ENCODE measurements at regions not wholly inside any gene's neighbourhood (a gene's known extent, or its start where the extent isn't known, plus 50 kb on each side); places are given as distances from the start of the nearest gene placed in this dataset.

- DNase-seq (ENCODE audit: low spot score): no peak
Observed at GRCh38 chr14:82138431-82138830, 604.8 kb upstream of the SEL1L start.

GRCh38 chr14:82146846-82147245 lies 613.2 kb upstream of the SEL1L start:
- no peak for DNase-seq (ENCODE audit: low spot score)

- DNase-seq (ENCODE audit: low spot score): no peak
Observed at GRCh38 chr14:82153689-82154088, 620.0 kb upstream of the SEL1L start.

DNA sequence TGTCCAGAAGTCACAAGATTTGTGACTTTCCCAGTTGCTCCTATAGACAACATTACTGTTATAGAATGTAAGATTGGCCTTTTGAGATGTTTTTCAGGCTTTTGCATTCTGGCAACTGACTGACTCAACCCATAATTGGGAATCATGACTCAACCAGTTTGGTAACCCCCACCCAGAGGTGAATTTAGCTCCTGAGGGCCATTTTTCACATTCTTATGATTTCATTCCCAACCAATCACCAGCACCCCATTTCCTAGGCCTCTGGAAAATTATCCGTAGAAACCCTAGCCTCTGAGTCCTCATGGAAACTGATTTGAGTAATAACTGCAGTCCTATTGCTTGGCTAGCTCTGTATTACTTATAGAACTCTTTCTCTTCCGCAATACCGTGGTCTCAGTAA lies 626.0 kb upstream of the SEL1L start:
- DNase-seq (ENCODE audit: low spot score): no peak

GRCh38 chr14:82180139-82180538 lies 646.5 kb upstream of the SEL1L start:
- DNase-seq (ENCODE audit: low spot score): no peak

DNA sequence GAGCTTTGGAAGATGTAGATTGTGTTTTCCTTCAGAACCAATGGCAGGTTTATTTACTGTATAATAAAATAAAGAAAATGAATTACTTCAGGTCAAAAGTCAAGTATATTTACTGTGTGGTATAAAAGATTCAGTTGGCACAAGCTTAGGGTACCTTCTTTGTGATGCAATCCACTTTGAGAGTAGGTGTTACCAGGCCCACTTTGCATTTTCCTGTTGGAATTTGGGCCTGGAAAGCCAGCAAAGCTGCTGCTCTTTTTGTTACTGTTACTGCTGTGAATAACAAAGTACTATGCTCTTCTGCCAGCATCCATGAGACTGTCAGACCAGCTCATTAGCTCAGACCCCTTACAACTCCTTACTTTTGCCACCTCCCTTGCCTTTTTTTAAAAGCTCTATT lies 649.0 kb upstream of the SEL1L start:
- DNase-seq (ENCODE audit: low spot score): no peak

GRCh38 chr14:82190742-82191141 lies 657.1 kb upstream of the SEL1L start:
- DNase-seq (ENCODE audit: low spot score): no peak

- no peak for DNase-seq (ENCODE audit: low spot score)
Observed at GRCh38 chr14:82192387-82192786, 658.7 kb upstream of the SEL1L start.

DNA sequence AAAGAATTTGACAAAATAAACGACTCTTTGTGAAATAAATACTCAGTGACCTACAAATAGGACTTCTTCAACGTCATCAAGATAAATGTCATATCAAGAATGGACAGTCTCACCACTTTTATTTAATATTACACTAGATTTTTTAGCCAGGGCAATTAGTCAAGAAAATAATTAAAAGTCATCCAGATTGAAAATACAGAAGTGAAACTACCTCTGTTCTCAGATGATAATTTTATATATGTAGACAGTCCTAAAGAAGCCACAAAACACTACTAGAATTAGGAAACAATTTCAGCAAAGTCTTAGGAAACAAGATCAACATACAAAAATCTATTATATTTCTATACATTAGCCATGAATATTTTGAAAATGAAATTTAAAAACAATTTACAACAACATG lies 689.6 kb upstream of the SEL1L start:
- no peak for DNase-seq (ENCODE audit: low spot score)

DNA sequence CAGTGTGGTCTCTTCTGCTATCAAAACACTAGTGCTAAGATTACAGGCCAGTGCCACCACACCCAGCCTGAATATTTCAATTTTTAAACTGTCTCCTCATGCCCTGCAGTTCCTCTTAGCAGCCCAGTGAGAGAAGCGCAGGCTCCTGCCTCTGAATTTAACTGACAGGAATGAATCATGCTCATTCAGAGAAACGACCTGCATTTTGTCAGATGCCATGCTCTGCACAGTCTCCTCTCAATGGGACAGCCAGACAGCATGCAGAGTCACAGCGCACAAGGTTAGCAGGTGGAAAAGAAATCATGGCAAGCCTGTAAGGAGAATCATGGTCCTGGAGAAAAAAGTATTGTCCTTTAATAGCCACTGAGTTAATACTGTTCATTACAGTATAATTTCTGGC lies 691.0 kb upstream of the SEL1L start:
- DNase-seq (ENCODE audit: low spot score): no peak

DNA sequence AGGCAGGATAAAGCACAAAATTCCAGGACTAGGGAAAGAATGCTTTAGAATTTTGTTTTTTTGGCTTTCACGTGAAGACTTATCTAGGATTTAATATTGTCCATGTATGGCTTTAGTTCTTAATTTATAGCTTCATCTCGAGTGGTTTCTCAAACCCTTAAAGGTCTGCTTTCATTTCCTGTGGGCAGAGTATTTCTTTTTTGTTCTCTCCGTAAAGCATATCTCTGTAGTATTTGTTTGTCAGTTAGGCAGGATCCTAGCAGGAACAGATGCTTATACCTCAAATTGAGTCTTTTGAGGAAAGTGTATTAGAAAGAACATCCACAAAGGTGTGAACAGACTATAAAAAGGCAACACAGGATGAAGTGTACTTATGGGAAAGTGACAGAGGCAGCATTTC lies 697.1 kb upstream of the SEL1L start:
- DNase-seq (ENCODE audit: low spot score): no peak

DNA sequence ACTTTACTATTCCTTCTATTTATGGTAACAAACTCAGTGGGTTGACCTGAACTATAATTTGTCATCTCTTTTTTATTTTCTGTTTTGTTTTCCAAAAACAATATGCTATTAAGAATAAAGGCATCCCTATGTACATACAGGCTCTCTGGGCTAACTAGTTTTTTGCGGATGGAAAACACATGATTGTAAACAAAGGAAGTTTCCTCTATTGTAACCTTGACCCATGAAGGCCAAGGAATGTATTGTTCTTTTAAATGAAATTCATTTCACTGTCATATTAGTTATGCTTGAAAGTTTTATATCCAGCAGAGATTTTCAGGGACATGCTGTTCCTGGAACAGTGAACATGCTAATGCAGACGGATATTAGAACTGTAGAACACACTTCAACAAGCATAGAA lies 705.0 kb upstream of the SEL1L start:
- no peak for DNase-seq (ENCODE audit: low spot score)

GRCh38 chr14:82239223-82239622 lies 705.6 kb upstream of the SEL1L start:
- no peak for DNase-seq (ENCODE audit: low spot score)

- no peak for DNase-seq (ENCODE audit: low spot score)
Observed at GRCh38 chr14:82244791-82245190, 711.1 kb upstream of the SEL1L start.

DNA sequence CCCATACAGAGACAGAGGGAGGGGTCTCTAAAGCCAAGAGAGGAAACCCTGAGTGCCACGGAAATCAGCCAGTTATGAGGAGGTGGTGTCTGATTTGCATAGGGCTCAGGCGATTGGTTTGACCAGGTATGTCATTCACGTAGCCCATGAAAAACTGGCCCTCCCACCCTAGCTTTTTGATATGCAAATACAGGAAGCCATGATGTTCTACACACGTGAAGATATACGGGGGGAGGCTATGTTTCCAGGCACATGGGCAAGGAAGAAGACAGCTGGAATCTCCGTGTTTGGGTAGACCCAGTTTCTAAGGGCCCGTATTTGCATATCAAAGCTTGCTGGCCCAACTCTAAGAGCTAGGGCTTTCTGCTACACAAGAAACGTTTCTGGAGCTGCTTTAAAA lies 717.8 kb upstream of the SEL1L start:
- no peak for DNase-seq (ENCODE audit: low spot score)

DNA sequence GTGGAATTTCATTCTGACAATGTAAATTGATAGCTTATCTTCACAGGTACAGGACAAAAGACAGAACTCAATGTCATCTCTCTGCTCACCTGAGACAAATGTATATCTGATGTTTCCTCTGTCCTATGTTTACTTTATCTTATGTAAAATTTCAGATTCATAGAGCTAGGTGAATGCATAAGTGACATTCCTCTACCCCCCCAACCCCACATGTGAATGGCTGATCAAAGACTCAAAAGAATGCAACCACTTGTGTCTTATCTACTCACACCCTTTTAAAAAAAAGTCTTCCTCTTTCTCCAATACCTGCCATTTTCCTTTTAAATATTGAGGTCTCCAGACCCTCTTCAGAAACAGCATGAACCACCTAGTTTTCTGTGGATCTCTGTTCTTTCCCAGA lies 736.6 kb upstream of the SEL1L start:
- DNase-seq (ENCODE audit: low spot score): no peak

DNA sequence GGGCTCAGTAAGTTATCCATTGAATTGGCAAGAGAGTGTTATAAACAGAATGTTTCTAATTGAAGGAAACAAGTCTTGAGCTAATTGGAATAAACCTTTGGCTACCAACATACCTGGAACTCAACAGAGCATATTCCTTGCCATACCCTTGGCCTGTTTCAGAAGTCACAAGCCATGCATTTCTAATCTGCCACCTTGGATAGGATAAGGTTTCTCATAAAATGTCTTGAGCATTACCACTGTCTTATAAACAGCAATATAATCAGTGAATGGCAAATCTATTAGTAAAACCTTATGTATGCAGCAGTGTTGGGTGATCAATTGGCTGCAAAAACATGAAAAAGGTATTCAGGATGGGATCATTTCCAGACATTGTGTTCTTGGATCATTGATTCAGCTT lies 765.2 kb upstream of the SEL1L start:
- DNase-seq (ENCODE audit: low spot score): no peak

- no peak for DNase-seq (ENCODE audit: low spot score)
Observed at GRCh38 chr14:82309199-82309598, 775.5 kb upstream of the SEL1L start.

- DNase-seq (ENCODE audit: low spot score): no peak
Observed at GRCh38 chr14:82313889-82314288, 780.2 kb upstream of the SEL1L start.

DNA sequence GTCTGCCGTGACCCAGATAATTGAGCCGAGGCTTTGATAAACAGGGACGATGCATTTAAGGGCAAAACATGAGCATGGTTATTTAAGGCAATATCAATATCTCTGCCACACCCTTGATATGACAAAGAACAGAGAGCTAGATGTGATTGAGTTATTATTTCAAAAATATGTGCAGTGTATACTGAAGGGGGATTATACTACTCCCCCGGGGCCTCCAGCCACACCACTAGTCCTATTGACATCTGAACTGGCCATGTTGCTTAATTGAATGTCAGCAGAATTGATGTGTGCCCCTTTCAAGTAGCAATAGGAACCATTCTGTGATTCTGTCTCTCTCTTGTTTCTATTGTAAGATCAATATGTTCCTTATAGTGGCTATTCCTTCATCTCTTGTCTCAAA lies 794.8 kb upstream of the SEL1L start:
- DNase-seq (ENCODE audit: low spot score): no peak

DNA sequence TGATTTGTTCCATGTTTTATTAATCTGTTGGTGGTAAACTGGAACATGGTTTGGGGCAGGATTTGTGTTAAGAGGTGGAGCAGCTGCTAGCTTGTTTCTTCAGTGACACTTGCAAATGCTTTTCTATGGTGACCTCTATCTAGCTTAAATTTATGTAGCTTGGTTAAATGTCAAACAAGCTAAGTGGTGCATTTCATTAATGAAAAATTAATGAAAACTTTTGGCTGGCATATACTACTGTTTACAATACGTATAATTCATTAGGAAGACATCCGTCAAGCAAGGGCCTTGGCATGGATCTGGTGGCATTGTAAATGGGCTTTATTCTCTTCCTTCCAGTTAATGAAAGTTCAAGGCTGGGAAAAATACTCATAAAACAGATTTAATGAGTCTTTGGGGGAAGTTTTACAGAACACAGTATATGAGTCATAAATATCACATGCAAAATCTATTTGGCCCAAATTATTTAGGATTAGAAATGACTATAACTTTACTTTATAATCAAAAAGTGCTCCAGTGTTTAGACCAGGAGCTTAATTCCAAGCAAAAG lies 807.7 kb upstream of the SEL1L start:
- DNase-seq (ENCODE audit: low spot score): no peak

GRCh38 chr14:82342596-82342995 lies 808.9 kb upstream of the SEL1L start:
- DNase-seq (ENCODE audit: low spot score): no peak

GRCh38 chr14:82345184-82345583 lies 811.5 kb upstream of the SEL1L start:
- DNase-seq (ENCODE audit: low spot score): no peak

GRCh38 chr14:82354126-82354525 lies 820.5 kb upstream of the SEL1L start:
- no peak for DNase-seq (ENCODE audit: low spot score)

GRCh38 chr14:82359201-82359600 lies 825.5 kb upstream of the SEL1L start:
- DNase-seq (ENCODE audit: low spot score): no peak
